ENCODE measurements at regions not wholly inside any gene's neighbourhood (a gene's known extent, or its start where the extent isn't known, plus 50 kb on each side); places are given as distances from the start of the nearest gene placed in this dataset.

GRCh38 chr5:142459209-142459608 lies 134.4 kb upstream of the SPRY4 start:
- CTCF ChIA-PET = interaction anchor here (1.1 kb wide), 1 partner anchor 33 kb away, joined by 3 read pairs; no protein-coding TSS in a partner anchor
- Histone ChIP-seq H2AFZ (ENCODE audit: low read depth, low read length) (no peak overlapping the region), H4K20me1 (replicated peaks; ENCODE audit: control insufficient read depth, extremely low read depth, insufficient read depth, low read length) (no peaks in the 10 kb centered on the region), H3K9me3 (replicated peaks; ENCODE audit: control insufficient read depth, insufficient read depth, low read length) (no peaks in the 10 kb centered on the region), H3K36me3 (ENCODE audit: control insufficient read depth in 2 of 2, extremely low read depth in 1 of 2, insufficient read depth in 2 of 2, low read length in 2 of 2) (no peaks in the 10 kb centered on the region), H3K9me1 (replicated peaks; ENCODE audit: control insufficient read depth, extremely low read depth, insufficient read depth, low read length) (no peaks in the 10 kb centered on the region), H3K27ac (ENCODE audit: insufficient read depth, low read depth, low read length) (no peak overlapping the region), H3K27me3 (ENCODE audit: control insufficient read depth in 2 of 2, insufficient read depth in 2 of 2, low read length in 2 of 2) (no peaks in the 10 kb centered on the region), H3K79me2 (ENCODE audit: control insufficient read depth, insufficient read depth, low read length) (no peaks in the 10 kb centered on the region), H3K4me1 (ENCODE audit: control insufficient read depth, extremely low read depth, insufficient read depth, low read length) (no peaks in the 10 kb centered on the region), H3K9ac (replicated peaks; ENCODE audit: extremely low read depth, insufficient read depth, low read length) (no peak overlapping the region), H3K4me3 (replicated peaks in 1 of 3; ENCODE audit: insufficient read depth in 1 of 3, low read depth in 1 of 3, low read length in 3 of 3) (no peak overlapping the region), H3K4me2 (ENCODE audit: insufficient read depth, low read length) (no peak overlapping the region)
- no peak for DNase-seq (ENCODE audit: low read depth, low spot score)
- TF ChIP-seq, protein P1, sequence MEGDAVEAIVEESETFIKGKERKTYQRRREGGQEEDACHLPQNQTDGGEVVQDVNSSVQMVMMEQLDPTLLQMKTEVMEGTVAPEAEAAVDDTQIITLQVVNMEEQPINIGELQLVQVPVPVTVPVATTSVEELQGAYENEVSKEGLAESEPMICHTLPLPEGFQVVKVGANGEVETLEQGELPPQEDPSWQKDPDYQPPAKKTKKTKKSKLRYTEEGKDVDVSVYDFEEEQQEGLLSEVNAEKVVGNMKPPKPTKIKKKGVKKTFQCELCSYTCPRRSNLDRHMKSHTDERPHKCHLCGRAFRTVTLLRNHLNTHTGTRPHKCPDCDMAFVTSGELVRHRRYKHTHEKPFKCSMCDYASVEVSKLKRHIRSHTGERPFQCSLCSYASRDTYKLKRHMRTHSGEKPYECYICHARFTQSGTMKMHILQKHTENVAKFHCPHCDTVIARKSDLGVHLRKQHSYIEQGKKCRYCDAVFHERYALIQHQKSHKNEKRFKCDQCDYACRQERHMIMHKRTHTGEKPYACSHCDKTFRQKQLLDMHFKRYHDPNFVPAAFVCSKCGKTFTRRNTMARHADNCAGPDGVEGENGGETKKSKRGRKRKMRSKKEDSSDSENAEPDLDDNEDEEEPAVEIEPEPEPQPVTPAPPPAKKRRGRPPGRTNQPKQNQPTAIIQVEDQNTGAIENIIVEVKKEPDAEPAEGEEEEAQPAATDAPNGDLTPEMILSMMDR (IDR thresholded peaks at IDR 0.05; ENCODE audit: extremely low read depth in 1 of 2, insufficient read depth in 1 of 2, low read depth in 1 of 2, low read length in 2 of 2) = no peak
- no peak for TF ChIP-seq EZH2 (IDR thresholded peaks at IDR 0.05; ENCODE audit: borderline replicate concordance, low read depth, low read length, severe bottlenecking)
- TF ChIP-seq MAX (IDR thresholded peaks at IDR 0.05; ENCODE audit: insufficient read depth, insufficient read length) = no peak
- no peak for TF ChIP-seq JUN (IDR thresholded peaks at IDR 0.05; ENCODE audit: borderline replicate concordance, insufficient read depth, insufficient read length, low read depth)
- no peak for TF ChIP-seq FOS (IDR thresholded peaks at IDR 0.05; ENCODE audit: borderline replicate concordance, insufficient read depth, low read length)
- no peak for TF ChIP-seq GATA2 (IDR thresholded peaks at IDR 0.05; ENCODE audit: insufficient read depth, insufficient read length, low read depth, low read length)
- TF ChIP-seq MYC (IDR thresholded peaks at IDR 0.05; ENCODE audit: low read depth, low read length) = no peak
- no peak for TF ChIP-seq POLR2A (IDR thresholded peaks at IDR 0.05; ENCODE audit: low read depth, low read length)
- no peak for TF ChIP-seq POLR2AphosphoS5 (IDR thresholded peaks at IDR 0.05; ENCODE audit: insufficient read depth, low read depth, low read length)
- dilution Hi-C loops (cut with MboI; ENCODE audit: extremely low pct_ligation_motif_present, low sequenced_read_pairs) = no loop called here
- intact Hi-C loops (cut with micrococcal nuclease) = no loop called here
- POLR2A ChIA-PET = no interaction called here
- no peak for FAIRE-seq
- BruUV-seq (replicated peaks) = no TSS peak
